GM19438 (cell line): ENCODE measurements at regions not wholly inside any gene's neighbourhood (a gene's known extent, or its start where the extent isn't known, plus 50 kb on each side); places are given as distances from the start of the nearest gene placed in this dataset.
"Not testable (repeated sequence)": the region's sequence is repeated elsewhere in the genome, so short reads cannot be mapped to it uniquely, and the experiment has no call there.

Experiments
- ATAC-seq: cut with Tn5 transposase; IDR thresholded peaks from one replicate; pipeline ENCODE4 v1.9.1; 2021; ENCODE audit warnings: low read depth; ENCODE audit not compliant: unreplicated experiment

DNA sequence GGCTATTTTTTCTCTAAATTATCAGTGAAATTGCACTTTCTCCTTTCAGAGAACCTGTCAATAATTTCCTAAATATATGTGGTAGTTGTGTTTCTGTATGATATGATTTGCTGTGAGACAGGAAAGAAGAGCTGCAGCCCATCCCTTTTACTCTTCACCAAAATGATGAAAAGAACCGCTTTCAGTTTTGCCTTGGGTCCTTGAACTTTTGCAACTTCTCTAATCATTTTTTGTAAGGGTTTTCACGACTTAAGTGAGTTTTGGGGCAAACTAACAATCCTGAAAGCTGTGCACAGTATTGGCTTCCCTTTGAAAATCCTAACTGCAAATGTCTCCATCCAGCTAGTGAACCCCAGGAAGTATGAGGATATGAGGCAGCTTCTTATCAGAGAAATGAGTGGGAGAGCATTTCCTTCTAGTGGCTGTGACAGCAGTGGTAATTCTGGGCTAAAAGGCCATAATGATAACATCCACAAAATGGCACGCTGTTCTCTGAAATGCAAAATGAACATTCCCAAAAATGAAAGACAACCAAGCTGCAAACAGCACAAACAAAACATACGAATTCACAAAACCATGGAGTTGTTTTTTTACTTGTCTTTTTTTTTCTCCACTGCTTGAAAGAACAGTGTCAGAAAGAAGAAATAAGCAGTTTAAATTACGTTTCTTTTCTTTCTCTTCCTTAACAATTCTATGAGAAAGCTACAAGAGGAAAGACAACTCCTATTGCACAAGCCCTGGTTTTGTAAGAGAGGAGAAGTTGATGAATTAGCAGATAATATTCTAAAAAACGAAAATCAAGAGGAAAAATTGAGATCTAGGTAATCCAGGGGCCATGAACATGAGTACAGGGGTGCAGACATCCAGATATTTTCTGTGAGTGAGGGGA is 1291.6 kb upstream of the ZEB2 start:
- ATAC-seq, result no peak

DNA sequence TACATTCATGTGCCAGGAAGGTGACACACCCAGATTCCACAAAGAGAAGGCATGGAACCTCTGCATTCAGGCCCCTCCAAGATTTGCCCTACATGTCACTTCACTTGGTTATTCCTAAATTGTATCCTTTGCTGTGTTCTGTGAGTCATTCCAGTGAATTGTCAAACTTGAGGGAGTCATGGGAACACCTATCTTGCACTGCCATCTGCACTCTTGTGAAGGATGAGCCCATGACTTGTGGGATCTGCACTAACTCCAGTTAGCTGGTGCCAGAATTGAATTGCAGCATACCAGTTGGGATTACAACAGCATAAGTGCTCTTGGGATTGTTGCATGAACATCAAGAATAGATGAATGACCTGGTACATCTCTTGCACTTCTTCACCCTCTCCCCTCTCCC is 1288.0 kb upstream of the ZEB2 start:
- no peak for ATAC-seq

- ATAC-seq, result no peak
Measured at GRCh38 chr2:145807554-145807953, 1287.6 kb upstream of the ZEB2 start.

- no peak for ATAC-seq
Measured at GRCh38 chr2:145806546-145806945, 1286.6 kb upstream of the ZEB2 start.

DNA sequence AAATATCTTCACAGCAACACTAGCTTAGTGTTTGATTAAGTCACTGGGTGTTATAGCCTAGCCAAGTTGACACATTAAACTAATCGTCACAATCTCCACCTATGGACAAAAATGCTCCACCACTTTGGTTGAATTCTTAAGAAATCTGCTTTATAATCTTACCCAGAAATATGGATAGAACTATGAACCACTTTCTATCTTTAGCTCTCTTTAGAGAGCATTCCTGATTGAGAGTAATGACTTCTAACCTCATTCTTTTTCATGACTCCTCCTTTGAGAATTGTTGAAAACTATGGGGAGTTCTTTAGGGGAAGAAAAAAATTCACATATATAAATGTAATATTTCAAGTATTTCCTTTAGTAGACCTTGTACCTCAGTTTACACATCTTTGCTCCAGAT is 1282.2 kb upstream of the ZEB2 start:
- no peak for ATAC-seq

DNA sequence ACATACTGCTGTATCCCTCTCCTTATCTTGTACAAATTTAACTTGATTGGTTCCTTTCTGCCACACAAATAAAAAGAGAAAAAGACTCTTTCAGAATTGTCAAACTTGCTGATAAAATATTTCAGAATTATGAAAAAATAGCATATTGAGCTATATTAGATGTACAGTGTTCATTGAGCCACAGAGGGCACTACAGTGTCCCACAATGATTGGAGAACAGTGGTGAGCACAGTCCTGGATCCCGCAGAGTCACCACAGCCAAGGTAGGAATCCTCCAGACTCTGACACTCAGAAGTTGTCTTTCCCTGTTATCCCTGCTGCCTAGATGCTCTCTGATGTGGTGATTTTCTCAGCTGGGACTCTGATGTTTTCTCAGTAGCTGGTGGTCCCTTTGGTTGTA is 1281.3 kb upstream of the ZEB2 start:
- no peak for ATAC-seq

- ATAC-seq, result no peak
Measured at GRCh38 chr2:145800151-145801091, 1280.5 kb upstream of the ZEB2 start.

DNA sequence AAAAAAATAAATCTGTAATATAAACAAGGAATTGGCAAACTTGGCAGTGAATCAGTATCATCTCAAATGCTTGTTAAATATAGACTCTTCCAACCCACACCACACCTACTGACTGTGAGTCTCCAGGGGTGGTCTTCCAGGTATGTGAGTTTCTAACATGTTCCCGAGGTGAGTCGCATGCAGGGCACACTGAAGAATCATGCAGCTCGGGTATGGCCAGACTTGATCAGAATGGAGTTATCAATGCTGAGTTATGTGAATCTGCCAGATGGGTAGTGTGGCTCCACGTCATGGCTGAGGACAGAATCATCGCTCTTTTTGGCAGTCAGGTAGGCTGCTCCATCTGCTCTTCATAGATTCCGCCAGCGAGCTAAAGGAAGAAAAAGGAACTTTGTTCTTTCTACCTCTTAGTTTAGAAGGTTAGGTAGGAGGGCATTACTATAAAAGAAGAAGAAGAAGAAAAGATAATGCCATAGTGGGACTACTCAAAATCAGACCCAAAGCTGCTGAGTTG is 1279.7 kb upstream of the ZEB2 start:
- no peak for ATAC-seq

DNA sequence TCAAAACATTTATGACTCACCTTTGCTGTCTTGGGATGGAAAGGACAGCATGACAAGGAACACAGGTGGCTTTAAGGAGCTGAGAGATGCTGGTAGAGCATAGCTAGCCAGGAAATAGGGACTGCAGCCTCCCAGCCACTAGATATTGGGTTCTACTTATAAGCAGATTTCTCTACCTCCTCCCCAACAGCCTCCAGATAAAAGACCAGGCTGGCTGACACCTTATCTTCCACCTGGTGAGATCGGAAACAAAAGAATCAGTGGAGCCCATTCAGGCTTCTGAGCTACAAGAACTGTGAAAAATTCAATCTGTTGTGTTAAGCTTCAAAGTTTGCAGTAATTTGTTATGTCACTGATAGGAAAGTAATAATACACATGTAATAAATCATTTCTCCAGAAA is 1278.5 kb upstream of the ZEB2 start:
- no peak for ATAC-seq

- no peak for ATAC-seq
Measured at GRCh38 chr2:145797692-145798091, 1277.8 kb upstream of the ZEB2 start.

DNA sequence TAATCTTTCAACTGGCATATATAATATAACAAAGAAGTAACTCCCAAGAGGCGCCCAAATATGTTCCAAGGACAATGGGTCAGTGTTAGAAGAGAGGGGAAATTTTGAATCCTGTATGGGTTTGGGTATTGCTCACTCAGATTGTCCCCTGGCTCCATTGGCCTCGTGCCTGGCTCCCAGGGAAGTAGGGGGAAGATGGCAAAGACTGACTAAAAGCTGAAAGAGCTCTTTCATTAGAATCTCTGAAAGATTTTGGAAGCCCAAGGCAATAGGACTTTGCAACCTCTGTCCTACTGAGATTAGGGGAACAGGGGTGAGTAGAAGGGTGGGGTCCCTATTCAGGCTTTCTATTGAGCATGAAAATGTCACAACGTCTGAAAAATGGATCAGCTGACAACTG is 1272.8 kb upstream of the ZEB2 start:
- ATAC-seq, result no peak

DNA sequence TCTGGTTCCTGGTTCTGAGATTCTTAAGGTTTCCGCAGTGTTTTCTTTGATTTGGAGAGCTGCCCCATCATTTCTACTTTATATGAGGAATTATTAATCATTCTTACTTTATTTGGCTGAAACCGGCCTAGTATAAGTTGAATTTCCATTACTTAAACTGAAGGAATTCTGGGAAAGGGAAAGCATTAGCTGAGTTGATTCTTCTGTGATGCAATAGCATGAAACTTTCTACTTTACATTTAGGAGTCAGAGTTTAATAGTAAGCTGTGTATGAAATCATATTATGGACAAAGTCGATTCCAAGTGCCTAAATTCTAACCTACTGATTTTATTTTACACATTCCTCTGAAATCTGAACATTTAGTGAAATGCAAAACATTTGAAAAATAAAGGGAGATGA is 1269.7 kb upstream of the ZEB2 start:
- no peak for ATAC-seq

DNA sequence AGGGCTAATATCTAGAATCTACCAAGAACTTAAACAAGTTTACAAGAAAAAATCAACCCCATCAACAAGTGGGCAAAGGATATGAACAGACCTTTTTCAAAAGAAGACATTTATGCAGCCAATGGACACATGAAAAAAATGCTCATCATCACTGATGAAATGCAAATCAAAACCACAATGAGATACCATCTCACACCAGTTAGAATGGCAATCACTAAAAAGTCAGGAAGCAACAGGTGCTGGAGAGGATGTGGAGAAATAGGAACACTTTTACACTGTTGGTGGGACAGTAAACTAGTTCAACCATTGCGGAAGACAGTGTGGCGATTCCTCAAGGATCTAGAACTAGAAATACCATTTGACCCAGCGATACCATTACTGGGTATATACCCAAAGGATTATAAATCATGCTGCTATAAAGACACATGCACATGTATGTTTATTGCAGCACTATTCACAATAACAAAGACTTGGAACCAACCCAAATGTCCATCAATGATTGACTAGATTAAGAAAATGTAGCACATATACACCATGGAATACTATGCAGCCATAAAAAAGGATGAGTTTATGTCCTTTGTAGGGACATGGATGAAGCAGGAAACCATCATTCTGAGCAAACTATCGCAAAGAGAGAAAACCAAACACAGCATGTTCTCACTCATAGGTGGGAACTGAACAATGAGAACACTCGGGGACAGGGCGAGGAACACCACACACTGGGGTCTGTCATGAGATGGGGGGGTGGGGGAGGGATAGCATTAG is 1267.9 kb upstream of the ZEB2 start:
- ATAC-seq, result not testable (repeated sequence)

- not testable (repeated sequence) for ATAC-seq
Measured at GRCh38 chr2:145782607-145783006, 1262.7 kb upstream of the ZEB2 start.

DNA sequence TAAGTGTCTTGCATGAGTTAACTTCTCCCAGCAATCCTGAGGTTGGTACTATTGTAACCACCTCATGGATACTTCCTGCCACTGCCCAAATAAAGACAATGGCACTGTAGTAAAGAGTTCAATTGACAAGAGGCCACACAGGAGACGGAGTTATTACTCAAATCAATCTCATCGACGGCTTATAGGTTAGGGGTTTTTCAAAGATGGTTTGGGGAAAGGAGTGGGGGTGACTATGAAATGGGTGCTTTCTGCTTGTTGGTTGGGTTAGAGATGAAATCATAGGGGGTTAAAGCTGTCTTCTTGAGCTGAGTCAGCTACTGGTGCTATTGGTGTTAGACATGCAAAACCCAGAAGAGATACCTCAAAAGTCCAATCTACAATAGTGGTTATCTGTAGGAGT is 1258.0 kb upstream of the ZEB2 start:
- no peak for ATAC-seq

- ATAC-seq, result no peak
Measured at GRCh38 chr2:145777297-145777696, 1257.4 kb upstream of the ZEB2 start.

DNA sequence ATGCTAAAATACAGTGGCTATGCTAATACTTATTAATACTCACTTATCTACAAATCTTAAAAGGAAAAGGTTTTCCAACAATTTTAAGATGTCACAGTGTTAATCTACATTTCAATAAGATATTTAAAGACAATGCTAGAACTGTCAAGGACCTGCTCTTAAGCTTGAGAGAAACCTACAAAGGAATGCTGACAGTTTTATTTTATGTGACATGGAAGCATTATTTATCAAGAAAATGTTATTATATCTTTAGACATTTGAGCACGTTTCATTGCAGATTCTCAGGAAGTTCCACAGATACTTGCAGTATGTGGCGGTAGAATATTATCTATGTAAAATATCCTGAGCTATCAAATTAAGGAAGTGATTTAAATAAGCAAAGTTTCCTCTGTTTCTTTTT is 1255.7 kb upstream of the ZEB2 start:
- ATAC-seq, result no peak

DNA sequence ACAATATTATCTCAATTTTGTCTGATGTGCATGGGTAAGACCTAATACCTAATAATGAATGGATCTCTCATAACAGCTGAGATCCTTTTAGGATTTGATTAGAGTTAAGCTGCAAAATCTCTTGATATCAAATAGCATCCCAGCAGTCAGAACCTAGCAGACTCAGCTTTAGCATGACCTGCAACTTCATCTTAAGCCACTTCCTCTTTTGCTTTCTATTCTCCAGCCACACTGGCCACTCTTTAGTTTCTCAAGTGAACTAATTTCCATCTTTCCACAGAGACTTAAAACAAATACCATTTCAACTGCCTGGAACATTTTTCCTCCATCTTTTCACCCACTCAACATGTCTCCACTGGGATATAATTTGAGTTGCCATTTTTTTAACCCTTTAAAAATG is 1251.6 kb upstream of the ZEB2 start:
- peak; percentile 89 for ATAC-seq

DNA sequence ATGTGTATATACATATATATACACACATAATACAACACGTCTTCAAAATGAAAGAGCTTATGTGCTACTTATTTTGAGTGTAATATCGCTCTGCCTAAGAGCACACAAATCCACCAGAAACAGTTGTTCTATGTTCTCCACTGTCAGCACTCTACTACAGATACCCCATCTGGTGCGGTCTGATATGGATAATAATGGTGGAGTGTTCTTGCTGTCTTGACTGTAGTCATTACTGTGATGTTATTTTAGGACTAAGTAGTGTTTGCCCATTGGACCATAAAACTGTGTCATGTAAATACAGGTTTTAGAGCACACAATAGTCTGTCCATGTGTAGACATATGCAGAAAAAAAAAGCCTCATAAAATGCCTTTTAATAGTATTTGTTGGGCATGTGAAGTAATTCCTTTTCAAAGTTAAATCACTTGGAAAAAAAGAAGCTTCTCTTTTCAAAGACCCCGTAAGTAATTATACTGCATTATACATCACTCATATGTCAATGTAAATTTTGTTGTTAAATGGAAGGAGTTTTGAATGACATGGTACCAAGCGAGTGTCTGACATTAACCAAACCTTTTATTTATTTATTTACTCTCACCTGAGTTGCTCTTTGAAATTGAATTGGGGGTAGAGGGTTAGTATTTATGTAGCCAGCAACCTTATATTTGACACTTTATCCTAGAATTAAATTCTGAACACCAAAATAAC is 1249.2 kb upstream of the ZEB2 start:
- ATAC-seq, result no peak

- no peak for ATAC-seq
Measured at GRCh38 chr2:145765874-145766273, 1246.0 kb upstream of the ZEB2 start.
